Hepatocyte (in vitro differentiated cells): ENCODE measurements at regions not wholly inside any gene's neighbourhood (a gene's known extent, or its start where the extent isn't known, plus 50 kb on each side); places are given as distances from the start of the nearest gene placed in this dataset.

Source experiments
- EZH2phosphoT487 ChIP-seq: fragments of 200-600 bp; sonication (generic); IDR thresholded peaks from one replicate; pipeline ENCODE4 v1.6.1; 2018; ENCODE audit warnings: antibody characterized with exemption, mild to moderate bottlenecking, low read depth, moderate library complexity; ENCODE audit not compliant: unreplicated experiment, severe bottlenecking
- TF ChIP-seq, protein P1 (sequence below): fragments of 200-600 bp; sonication (generic); IDR thresholded peaks from 2 replicates; pipeline ENCODE4 v1.5.1; 2016; ENCODE audit warnings: antibody characterized with exemption, mild to moderate bottlenecking; ENCODE audit not compliant: poor library complexity

DNA sequence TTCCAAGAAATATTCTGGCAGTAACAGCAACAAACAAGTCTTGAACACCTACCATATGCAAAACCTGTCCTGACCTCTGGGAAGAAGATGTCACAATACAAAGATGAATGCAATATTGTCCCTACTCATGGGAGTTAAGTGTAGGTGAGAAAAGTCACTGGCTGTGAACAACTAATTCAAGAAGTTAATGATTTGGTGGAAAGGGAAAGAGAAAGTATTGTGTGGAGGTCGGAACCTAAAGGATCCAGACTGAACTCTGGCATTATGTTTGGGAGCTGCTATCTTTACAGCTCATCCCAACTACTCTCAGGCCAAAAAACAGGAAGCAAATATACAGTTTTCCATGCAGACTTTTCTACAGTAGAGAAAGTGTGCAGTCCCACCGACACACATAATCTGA lies 285.3 kb upstream of the PRDM1 start:
- TF ChIP-seq, protein P1, sequence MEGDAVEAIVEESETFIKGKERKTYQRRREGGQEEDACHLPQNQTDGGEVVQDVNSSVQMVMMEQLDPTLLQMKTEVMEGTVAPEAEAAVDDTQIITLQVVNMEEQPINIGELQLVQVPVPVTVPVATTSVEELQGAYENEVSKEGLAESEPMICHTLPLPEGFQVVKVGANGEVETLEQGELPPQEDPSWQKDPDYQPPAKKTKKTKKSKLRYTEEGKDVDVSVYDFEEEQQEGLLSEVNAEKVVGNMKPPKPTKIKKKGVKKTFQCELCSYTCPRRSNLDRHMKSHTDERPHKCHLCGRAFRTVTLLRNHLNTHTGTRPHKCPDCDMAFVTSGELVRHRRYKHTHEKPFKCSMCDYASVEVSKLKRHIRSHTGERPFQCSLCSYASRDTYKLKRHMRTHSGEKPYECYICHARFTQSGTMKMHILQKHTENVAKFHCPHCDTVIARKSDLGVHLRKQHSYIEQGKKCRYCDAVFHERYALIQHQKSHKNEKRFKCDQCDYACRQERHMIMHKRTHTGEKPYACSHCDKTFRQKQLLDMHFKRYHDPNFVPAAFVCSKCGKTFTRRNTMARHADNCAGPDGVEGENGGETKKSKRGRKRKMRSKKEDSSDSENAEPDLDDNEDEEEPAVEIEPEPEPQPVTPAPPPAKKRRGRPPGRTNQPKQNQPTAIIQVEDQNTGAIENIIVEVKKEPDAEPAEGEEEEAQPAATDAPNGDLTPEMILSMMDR, result no peak
- no peak for TF ChIP-seq EZH2phosphoT487
